H54 (cell line): ENCODE measurements at regions not wholly inside any gene's neighbourhood (a gene's known extent, or its start where the extent isn't known, plus 50 kb on each side); places are given as distances from the start of the nearest gene placed in this dataset.

Experiments used
- DNase-seq: peaks from one replicate; pipeline ENCODE4 v3.0.0; 2011; ENCODE audit warnings: low spot score, mixed read lengths; ENCODE audit not compliant: insufficient read length
- FAIRE-seq: peaks from 3 replicates; lab custom pipeline; 2011; peaks lifted over from hg19 to GRCh38; lab: Jason Lieb, UNC
- POLR2A ChIP-seq: IDR thresholded peaks from 2 replicates; pipeline ENCODE4 v1.6.1; 2011; ENCODE audit warnings: low read depth, mild to moderate bottlenecking, low read length

DNA sequence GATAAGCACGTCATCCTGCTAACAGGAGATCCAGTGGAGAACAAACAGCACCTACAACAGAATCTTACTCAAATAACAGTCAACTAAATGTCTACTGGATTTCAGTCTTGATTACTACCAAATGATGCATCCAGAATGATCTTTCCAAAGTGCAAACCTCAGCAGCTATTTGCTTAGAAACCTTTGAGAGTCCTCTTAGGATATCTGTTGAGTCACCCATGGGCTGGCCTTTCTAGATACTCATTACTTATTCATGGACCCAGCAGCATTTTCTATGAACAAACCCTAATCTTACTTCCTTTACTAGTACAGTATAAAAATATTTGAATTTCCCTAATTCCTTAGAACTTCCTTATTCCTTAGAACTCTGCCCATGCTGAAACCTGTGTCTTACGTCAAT is 118.5 kb upstream of the PABPC4L start:
- no peak for TF ChIP-seq POLR2A
- DNase-seq (no peak), FAIRE-seq (no peak)

DNA sequence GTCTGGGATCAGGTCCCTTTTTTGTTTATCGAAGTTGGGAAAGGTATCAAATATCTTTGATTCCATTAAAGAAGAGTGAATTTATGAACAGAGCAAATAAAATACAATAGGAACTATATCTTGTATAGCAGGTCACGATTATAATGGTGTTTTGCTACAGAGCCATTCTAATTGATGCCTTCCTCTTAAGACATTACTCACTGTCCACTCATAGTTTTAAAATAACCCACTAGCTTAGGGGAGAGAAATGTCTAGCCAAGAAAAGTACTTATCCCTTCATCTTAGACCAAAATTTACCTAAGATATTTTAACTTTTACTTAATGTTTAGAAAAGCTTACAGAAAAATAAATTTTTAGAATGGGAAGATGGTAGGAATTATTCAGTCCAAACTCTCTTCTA is 112.0 kb upstream of the PABPC4L start:
- TF ChIP-seq POLR2A: no peak
- FAIRE-seq (no peak), DNase-seq (no peak)

DNA sequence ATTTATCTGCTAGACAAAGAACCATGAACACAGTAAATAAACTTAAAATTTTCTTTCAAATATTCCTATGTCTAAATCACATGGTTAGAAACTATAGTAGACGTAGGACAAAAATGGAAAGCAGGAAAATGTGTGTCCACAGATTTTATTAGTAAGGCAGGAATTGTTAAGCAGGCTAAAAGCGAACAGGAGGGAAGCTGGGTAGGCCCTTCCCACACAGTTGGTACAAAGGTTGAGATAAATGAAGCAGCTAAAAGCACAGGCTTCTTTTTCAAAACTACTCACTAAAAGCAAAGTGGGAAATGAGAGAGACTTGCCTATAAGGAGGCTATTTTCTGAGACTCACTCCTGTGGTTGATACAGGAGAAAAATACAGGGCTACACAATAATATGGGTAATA is 108.1 kb upstream of the PABPC4L start:
- FAIRE-seq (no peak), DNase-seq (no peak)
- no peak for TF ChIP-seq POLR2A

DNA sequence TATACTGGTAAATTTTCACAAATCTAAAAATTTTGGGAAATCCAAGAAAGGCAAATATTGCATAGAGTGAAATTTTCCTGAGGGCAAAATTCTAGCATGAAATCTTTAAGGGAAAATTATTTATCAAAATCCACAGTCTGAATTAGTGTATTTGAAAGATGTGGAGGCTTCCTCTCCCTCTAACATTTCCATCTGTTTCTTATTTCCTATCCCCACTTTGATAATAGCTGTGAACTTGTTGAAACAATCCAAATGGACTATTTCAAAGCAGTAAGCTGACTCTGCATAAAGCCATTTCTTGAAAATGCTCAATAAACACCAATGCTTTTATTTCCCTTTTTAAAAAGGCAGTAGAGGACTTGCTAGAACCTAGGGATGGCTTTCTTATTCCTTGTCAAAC is 107.3 kb upstream of the PABPC4L start:
- DNase-seq (no peak), FAIRE-seq (no peak)
- TF ChIP-seq POLR2A: no peak

DNA sequence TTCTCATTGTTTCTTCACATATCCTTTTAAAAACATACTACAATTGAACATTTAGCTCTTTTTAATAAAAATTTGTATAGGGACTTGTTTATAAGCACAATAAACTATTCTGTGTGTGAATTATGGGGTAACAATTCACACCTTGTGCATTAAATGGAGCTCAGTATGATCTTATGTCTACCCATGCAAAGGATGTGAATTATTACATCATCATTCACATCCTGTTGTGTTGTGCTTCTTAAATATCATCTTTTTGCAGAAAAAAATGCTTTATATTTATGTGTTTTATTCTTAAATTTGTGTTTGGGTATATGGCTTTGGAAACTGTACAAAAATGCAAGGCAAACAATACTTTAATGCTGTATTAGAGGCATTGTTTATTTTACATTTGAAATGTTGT is 96.7 kb upstream of the PABPC4L start:
- DNase-seq (no peak), FAIRE-seq (no peak)
- TF ChIP-seq POLR2A: no peak

DNA sequence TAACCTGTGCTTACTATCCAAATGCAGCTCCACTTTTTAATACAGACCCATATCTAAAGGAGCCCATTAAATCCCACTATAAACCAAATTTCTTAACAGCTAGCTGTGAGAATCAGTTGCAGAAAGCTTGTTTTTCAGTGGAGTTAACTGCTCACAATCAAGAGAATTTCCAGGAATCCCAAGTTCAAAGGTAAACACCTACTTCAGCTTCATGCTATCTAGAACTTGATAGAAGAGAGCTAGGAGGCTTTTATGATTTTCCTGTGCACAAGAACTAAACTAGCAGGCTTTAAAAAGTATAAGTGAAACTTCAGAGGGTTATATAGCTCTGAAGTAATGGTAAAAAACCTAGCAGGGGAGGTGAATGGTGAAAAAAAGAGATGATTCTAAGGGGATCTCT is 96.2 kb upstream of the PABPC4L start:
- no peak for FAIRE-seq
- DNase-seq: no peak
- no peak for TF ChIP-seq POLR2A

DNA sequence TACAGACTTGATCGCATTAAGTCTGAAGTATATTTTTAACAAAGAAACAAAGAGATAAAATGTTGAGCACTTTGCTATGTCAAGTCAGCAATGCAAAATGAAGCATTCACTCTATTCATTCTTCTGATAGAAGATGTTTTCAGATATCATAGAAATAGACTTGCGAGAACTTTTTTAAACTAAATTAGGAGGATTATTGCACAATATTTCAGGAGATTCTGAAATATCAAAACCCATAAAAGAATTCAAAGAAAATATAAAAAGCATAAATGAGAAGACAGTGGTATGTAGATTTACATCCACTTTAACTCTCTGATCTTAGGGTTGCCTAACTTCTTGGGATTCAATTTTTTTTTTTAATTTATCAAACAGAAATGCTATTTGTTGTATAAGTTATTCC is 81.1 kb upstream of the PABPC4L start:
- no peak for TF ChIP-seq POLR2A
- FAIRE-seq (no peak), DNase-seq (no peak)

DNA sequence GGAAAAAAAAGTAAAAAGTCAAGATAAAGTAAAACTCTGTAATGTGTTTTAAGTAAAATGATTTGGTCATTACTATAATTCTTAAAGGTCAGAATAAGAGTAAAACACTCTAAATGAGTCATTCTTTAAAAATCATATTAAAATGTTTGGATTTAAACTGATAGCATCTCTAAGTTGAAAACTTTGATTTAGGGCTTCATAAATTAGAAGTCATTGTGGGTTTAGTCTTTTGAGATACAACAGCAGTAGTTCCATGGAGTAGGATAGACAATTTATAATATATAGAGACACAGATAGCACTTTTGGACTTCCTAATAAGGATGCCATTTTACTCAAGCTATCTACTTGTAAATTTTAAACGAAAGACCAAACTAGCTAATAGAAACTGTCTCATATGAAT is 77.1 kb upstream of the PABPC4L start:
- DNase-seq: no peak
- no peak for FAIRE-seq
- no peak for TF ChIP-seq POLR2A

DNA sequence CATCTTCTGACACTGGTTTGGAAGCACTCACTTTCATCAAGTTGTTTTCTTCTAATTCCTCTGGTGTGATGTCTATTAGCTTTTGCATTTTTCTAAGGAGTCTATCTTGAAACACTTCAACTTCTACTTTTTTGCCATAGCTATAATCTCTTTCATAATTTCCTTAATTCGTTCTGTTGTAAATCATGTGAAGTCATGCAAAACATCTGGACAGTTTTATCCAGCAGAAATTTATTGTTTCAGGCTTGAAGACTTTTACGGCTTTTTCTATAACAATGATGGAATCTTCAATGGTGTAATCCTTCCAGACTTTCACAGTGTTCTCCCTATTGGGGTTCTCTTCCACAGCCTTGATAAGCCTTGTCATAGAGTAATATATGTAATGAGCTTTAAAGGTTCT is 74.9 kb upstream of the PABPC4L start:
- FAIRE-seq (no peak), DNase-seq (no peak)
- no peak for TF ChIP-seq POLR2A

DNA sequence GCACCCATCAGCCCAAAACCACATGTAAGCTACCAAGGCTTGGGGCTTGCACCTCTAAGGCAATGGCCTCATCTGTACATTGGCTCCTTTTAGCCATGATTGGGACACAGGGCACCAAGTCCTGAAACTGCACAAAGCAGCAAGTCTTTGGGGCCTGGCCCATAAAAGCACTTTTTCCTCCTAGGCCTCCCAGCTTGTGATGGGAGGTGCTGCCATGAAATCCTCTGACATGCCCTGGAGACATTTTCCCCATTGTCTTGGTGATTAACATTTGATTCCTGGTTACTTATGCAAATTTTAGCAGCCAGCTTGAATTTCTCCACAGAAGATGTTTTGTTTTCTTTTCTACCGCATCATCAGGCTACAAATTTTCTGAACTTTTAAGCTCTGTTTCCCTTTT is 58.5 kb upstream of the PABPC4L start:
- FAIRE-seq (no peak), DNase-seq (no peak)
- TF ChIP-seq POLR2A: no peak
